HG02571 (cell line): ENCODE measurements at regions not wholly inside any gene's neighbourhood (a gene's known extent, or its start where the extent isn't known, plus 50 kb on each side); places are given as distances from the start of the nearest gene placed in this dataset.
"Not testable (repeated sequence)": the region's sequence is repeated elsewhere in the genome, so short reads cannot be mapped to it uniquely, and the experiment has no call there.

Experiments
- ATAC-seq: cut with Tn5 transposase; IDR thresholded peaks from one replicate; pipeline ENCODE4 v1.9.1; 2021; ENCODE audit warnings: mild to moderate bottlenecking, moderate library complexity; ENCODE audit not compliant: unreplicated experiment

- peak; percentile 64 for ATAC-seq
These were observed 176.4 kb upstream of the RREB1 start for GRCh38 chr6:6931071-6932025.

- ATAC-seq: no peak
These were observed 175.4 kb upstream of the RREB1 start for GRCh38 chr6:6932341-6932740.

GRCh38 chr6:6932968-6933367 lies 174.8 kb upstream of the RREB1 start:
- ATAC-seq: no peak

- ATAC-seq: no peak
These were observed 167.4 kb upstream of the RREB1 start for GRCh38 chr6:6940031-6941025.

GRCh38 chr6:6941201-6941600 lies 166.6 kb upstream of the RREB1 start:
- no peak for ATAC-seq

GRCh38 chr6:6942091-6942490 lies 165.7 kb upstream of the RREB1 start:
- ATAC-seq: no peak

- ATAC-seq: no peak
These were observed 164.9 kb upstream of the RREB1 start for GRCh38 chr6:6942831-6943230.

GRCh38 chr6:6943421-6943820 lies 164.3 kb upstream of the RREB1 start:
- no peak for ATAC-seq

- no peak for ATAC-seq
These were observed 161.3 kb upstream of the RREB1 start for GRCh38 chr6:6946206-6947155.

- no peak for ATAC-seq
These were observed 157.2 kb upstream of the RREB1 start for GRCh38 chr6:6950373-6951145.

- ATAC-seq: no peak
These were observed 156.4 kb upstream of the RREB1 start for GRCh38 chr6:6951355-6951754.

GRCh38 chr6:6952484-6952883 lies 155.3 kb upstream of the RREB1 start:
- no peak for ATAC-seq

GRCh38 chr6:6952927-6953326 lies 154.8 kb upstream of the RREB1 start:
- ATAC-seq: not testable (repeated sequence)

GRCh38 chr6:6960571-6961251 lies 147.1 kb upstream of the RREB1 start:
- ATAC-seq: no peak

- no peak for ATAC-seq
These were observed 145.7 kb upstream of the RREB1 start for GRCh38 chr6:6962086-6962485.

- no peak for ATAC-seq
These were observed 145.1 kb upstream of the RREB1 start for GRCh38 chr6:6962699-6963098.

GRCh38 chr6:6963390-6963789 lies 144.4 kb upstream of the RREB1 start:
- ATAC-seq: not testable (repeated sequence)

GRCh38 chr6:6964675-6965074 lies 143.1 kb upstream of the RREB1 start:
- no peak for ATAC-seq

GRCh38 chr6:6966127-6966526 lies 141.6 kb upstream of the RREB1 start:
- ATAC-seq: no peak
